ENCODE measurements at regions not wholly inside any gene's neighbourhood (a gene's known extent, or its start where the extent isn't known, plus 50 kb on each side); places are given as distances from the start of the nearest gene placed in this dataset.

DNA sequence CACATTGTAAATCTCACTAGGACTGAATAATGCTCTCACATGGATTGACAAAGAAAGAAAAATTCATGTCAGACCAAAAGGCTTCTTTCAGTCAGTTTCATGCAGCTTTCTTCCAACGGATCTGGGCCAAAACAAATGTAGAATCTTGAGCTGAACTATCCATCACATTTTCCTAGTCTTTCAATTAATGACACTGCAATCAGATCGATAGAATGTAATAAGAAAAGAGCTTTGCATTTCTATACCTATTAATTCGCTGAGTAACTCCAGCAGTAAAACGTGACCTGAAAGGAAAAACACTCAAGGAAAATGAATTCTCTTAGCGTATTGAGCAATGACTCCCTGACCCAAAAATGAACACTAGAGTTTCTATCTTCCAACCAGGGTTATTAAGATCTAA lies 194.8 kb upstream of the BLID start:
- no peaks in the 10 kb centered on the region for H3K9me3 ChIP-seq (ENCODE audit: insufficient read depth, low read length, severe bottlenecking)
- no peaks in the 10 kb centered on the region for H3K79me2 ChIP-seq (ENCODE audit: insufficient read depth, low read length)
- H3K9ac ChIP-seq (ENCODE audit: low read depth, low read length) = no peak overlapping the region
- H3K36me3 ChIP-seq (ENCODE audit: insufficient read depth, low read length) = no peaks in the 10 kb centered on the region
- H3K4me1 ChIP-seq (ENCODE audit: insufficient read depth, low read length) = no peaks in the 10 kb centered on the region
- no peak overlapping the region for H3K27ac ChIP-seq (ENCODE audit: low read length)
- H3K4me2 ChIP-seq (ENCODE audit: insufficient read depth, low read length) = no peak overlapping the region
- no peak for DNase-seq
- TF ChIP-seq, protein P1, sequence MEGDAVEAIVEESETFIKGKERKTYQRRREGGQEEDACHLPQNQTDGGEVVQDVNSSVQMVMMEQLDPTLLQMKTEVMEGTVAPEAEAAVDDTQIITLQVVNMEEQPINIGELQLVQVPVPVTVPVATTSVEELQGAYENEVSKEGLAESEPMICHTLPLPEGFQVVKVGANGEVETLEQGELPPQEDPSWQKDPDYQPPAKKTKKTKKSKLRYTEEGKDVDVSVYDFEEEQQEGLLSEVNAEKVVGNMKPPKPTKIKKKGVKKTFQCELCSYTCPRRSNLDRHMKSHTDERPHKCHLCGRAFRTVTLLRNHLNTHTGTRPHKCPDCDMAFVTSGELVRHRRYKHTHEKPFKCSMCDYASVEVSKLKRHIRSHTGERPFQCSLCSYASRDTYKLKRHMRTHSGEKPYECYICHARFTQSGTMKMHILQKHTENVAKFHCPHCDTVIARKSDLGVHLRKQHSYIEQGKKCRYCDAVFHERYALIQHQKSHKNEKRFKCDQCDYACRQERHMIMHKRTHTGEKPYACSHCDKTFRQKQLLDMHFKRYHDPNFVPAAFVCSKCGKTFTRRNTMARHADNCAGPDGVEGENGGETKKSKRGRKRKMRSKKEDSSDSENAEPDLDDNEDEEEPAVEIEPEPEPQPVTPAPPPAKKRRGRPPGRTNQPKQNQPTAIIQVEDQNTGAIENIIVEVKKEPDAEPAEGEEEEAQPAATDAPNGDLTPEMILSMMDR (IDR thresholded peaks at IDR 0.05; ENCODE audit: borderline replicate concordance, extremely low read depth, low read length, poor library complexity, severe bottlenecking) = no peak
- TF ChIP-seq EZH2 (IDR thresholded peaks at IDR 0.05; ENCODE audit: borderline replicate concordance, low read depth, low read length, severe bottlenecking) = no peak
- peaks cover 32% of the 10 kb centered on the region for H3K27me3 ChIP-seq (ENCODE audit: insufficient read depth, low read length, poor library complexity)
- H3K4me3 ChIP-seq (ENCODE audit: low read depth in 1 of 2, low read length in 2 of 2) = no peak overlapping the region
- no peaks in the 10 kb centered on the region for H4K20me1 ChIP-seq (ENCODE audit: insufficient read depth, low read length)
- no peak for ATAC-seq (ENCODE audit: insufficient read depth, low read depth)
- no peak overlapping the region for H2AFZ ChIP-seq (ENCODE audit: low read depth, low read length)

DNA sequence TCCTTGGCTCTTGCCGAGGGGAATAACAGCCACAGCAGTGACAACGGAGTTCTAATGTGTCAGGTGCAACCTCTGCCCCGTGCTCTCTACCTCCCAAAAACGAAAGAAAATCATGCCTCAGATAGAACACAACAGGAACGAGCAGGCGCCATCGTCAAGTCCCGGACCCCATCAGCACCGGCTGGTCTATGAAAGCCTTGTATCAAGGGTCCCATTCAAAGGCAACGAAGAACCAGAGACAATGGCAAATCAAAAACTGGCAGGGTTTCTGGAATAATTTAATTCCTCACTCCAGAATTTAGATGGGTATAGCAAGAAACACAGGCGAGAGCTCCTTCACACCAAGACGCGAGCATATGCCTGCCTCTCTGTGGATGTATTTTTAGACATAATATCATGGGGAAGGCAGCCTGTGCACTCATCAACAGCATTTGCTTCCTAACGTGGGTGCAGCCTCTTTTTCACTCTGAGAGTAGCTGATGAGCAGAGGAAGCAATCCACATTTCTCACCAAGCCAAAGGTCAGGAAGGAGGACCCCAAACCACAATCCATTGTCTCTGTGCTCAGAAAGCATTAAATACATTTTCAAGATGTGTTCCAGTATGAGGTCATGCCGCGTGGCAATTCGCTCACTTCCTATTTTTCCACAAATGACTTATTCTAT lies 193.4 kb upstream of the BLID start:
- no peak for DNase-seq
- Histone ChIP-seq H3K36me3 (ENCODE audit: insufficient read depth, low read length) (no peaks in the 10 kb centered on the region), H2AFZ (ENCODE audit: low read depth, low read length) (no peak overlapping the region), H3K9ac (ENCODE audit: low read depth, low read length) (no peak overlapping the region), H3K79me2 (ENCODE audit: insufficient read depth, low read length) (no peaks in the 10 kb centered on the region), H3K27ac (ENCODE audit: low read length) (no peak overlapping the region), H4K20me1 (ENCODE audit: insufficient read depth, low read length) (no peaks in the 10 kb centered on the region), H3K4me3 (ENCODE audit: low read depth in 1 of 2, low read length in 2 of 2) (no peak overlapping the region), H3K27me3 (ENCODE audit: insufficient read depth, low read length, poor library complexity) (peaks cover 39% of the 10 kb centered on the region), H3K9me3 (ENCODE audit: insufficient read depth, low read length, severe bottlenecking) (no peaks in the 10 kb centered on the region), H3K4me1 (ENCODE audit: insufficient read depth, low read length) (no peaks in the 10 kb centered on the region), H3K4me2 (ENCODE audit: insufficient read depth, low read length) (no peak overlapping the region)
- TF ChIP-seq, protein P1 (IDR thresholded peaks at IDR 0.05; ENCODE audit: borderline replicate concordance, extremely low read depth, low read length, poor library complexity, severe bottlenecking) = no peak
- TF ChIP-seq EZH2 (IDR thresholded peaks at IDR 0.05; ENCODE audit: borderline replicate concordance, low read depth, low read length, severe bottlenecking) = no peak
- ATAC-seq (ENCODE audit: insufficient read depth, low read depth) = no peak

DNA sequence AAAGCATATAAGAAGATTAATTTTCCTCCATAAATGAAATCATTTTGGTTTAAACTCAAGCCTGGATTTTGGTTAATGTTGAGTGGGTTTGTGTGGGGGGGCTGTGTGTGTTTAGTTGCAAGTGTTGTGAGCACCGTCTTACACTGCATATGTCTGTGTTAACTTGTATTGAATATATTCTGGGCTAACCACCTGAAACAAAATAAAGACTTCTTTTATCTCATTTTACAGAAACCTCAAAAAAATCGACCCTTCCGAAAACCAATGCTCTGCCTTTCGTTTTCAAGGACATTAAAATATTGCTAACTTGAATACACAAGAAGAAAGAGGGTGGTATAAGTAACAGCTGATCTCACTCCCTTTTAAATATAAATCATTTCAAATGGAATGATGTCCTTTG lies 192.2 kb upstream of the BLID start:
- H3K79me2 ChIP-seq (ENCODE audit: insufficient read depth, low read length) = no peaks in the 10 kb centered on the region
- no peaks in the 10 kb centered on the region for H4K20me1 ChIP-seq (ENCODE audit: insufficient read depth, low read length)
- DNase-seq (no peak), ATAC-seq (ENCODE audit: insufficient read depth, low read depth) (no peak)
- H3K4me3 ChIP-seq (ENCODE audit: low read depth in 1 of 2, low read length in 2 of 2) = no peak overlapping the region
- H3K9me3 ChIP-seq (ENCODE audit: insufficient read depth, low read length, severe bottlenecking) = no peaks in the 10 kb centered on the region
- H3K27ac ChIP-seq (ENCODE audit: low read length) = no peak overlapping the region
- peaks cover 38% of the 10 kb centered on the region for H3K27me3 ChIP-seq (ENCODE audit: insufficient read depth, low read length, poor library complexity)
- no peak overlapping the region for H3K9ac ChIP-seq (ENCODE audit: low read depth, low read length)
- no peak for TF ChIP-seq EZH2 (IDR thresholded peaks at IDR 0.05; ENCODE audit: borderline replicate concordance, low read depth, low read length, severe bottlenecking)
- H3K4me1 ChIP-seq (ENCODE audit: insufficient read depth, low read length) = no peaks in the 10 kb centered on the region
- H3K4me2 ChIP-seq (ENCODE audit: insufficient read depth, low read length) = no peak overlapping the region
- H3K36me3 ChIP-seq (ENCODE audit: insufficient read depth, low read length) = no peaks in the 10 kb centered on the region
- no peak overlapping the region for H2AFZ ChIP-seq (ENCODE audit: low read depth, low read length)

DNA sequence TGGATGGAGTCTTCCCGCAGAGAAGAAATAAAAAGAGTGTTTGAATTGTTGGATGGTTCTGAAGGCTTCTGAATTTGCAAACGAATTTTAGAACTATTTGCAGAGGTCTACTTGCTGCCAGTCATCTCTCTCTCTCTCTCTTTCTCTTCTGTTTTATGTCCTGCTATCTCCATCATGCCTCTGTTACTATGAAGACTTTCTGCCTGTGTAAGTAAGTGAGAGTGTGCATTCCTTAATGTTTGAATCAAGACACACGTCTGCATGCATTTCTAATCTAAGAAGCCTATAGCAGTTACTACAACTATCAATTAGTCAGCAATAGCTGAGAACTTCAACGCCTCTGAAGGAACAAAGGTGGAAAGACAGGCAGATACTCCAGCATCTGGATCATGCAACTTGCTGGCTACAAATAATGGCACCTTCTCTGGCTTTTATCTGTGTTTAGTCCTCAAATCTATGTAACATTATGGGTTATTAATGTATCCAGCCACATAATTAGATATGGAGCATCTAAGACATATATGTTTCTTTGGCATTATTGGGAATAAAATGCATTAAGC lies 191.5 kb upstream of the BLID start:
- no peak for TF ChIP-seq EZH2 (IDR thresholded peaks at IDR 0.05; ENCODE audit: borderline replicate concordance, low read depth, low read length, severe bottlenecking)
- TF ChIP-seq, protein P1 (IDR thresholded peaks at IDR 0.05; ENCODE audit: borderline replicate concordance, extremely low read depth, low read length, poor library complexity, severe bottlenecking) = no peak
- DNase-seq (no peak), ATAC-seq (ENCODE audit: insufficient read depth, low read depth) (no peak)
- Histone ChIP-seq H3K27me3 (ENCODE audit: insufficient read depth, low read length, poor library complexity) (peaks cover 36% of the 10 kb centered on the region), H3K4me1 (ENCODE audit: insufficient read depth, low read length) (no peaks in the 10 kb centered on the region), H3K4me2 (ENCODE audit: insufficient read depth, low read length) (no peak overlapping the region), H3K27ac (ENCODE audit: low read length) (no peak overlapping the region), H3K36me3 (ENCODE audit: insufficient read depth, low read length) (no peaks in the 10 kb centered on the region), H3K79me2 (ENCODE audit: insufficient read depth, low read length) (no peaks in the 10 kb centered on the region), H3K4me3 (ENCODE audit: low read depth in 1 of 2, low read length in 2 of 2) (no peak overlapping the region), H2AFZ (ENCODE audit: low read depth, low read length) (no peak overlapping the region), H4K20me1 (ENCODE audit: insufficient read depth, low read length) (no peaks in the 10 kb centered on the region), H3K9me3 (ENCODE audit: insufficient read depth, low read length, severe bottlenecking) (no peaks in the 10 kb centered on the region), H3K9ac (ENCODE audit: low read depth, low read length) (no peak overlapping the region)
